H9 (cell line): ENCODE measurements at regions not wholly inside any gene's neighbourhood (a gene's known extent, or its start where the extent isn't known, plus 50 kb on each side); places are given as distances from the start of the nearest gene placed in this dataset.

Experiments used
- DNase-seq: peaks from one replicate; pipeline ENCODE4 v3.0.0-alpha.2; 2017
- H2AFZ ChIP-seq: one replicate; pipeline ENCODE4 v1.6.1; 2013; ENCODE audit warnings: mild to moderate bottlenecking, low read length, control low read depth, moderate library complexity
- H2AK5ac ChIP-seq: 2 replicates; pipeline ENCODE4 v1.6.1; 2013; ENCODE audit warnings: low read length, control low read depth, mixed read lengths; ENCODE audit not compliant: insufficient read length
- H2BK120ac ChIP-seq: one replicate; pipeline ENCODE4 v1.6.1; 2013; ENCODE audit warnings: low read depth, mild to moderate bottlenecking, low read length, control low read depth, inconsistent platforms; ENCODE audit not compliant: poor library complexity, severe bottlenecking
- H2BK12ac ChIP-seq: 2 replicates; pipeline ENCODE4 v1.6.1; 2013; ENCODE audit warnings: low read length, control low read depth, mixed read lengths, low read depth; ENCODE audit not compliant: insufficient read length
- H2BK15ac ChIP-seq: 2 replicates; pipeline ENCODE4 v1.6.1; 2013; ENCODE audit warnings: low read depth, low read length, control low read depth
- H2BK20ac ChIP-seq: one replicate; pipeline ENCODE4 v1.6.1; 2013; ENCODE audit warnings: low read depth, mild to moderate bottlenecking, low read length, control low read depth, inconsistent platforms; ENCODE audit not compliant: poor library complexity, severe bottlenecking
- H2BK5ac ChIP-seq: 2 replicates; pipeline ENCODE4 v1.6.1; 2013; ENCODE audit warnings: low read length, control low read depth, mixed read lengths; ENCODE audit not compliant: insufficient read length
- H3K14ac ChIP-seq: 2 replicates; pipeline ENCODE4 v1.6.1; 2013; ENCODE audit warnings: low read length, control low read depth; ENCODE audit not compliant: insufficient read depth
- H3K18ac ChIP-seq: 2 replicates; pipeline ENCODE4 v1.6.1; 2013; ENCODE audit warnings: low read depth, mild to moderate bottlenecking, mixed read lengths, low read length, control low read depth; ENCODE audit not compliant: insufficient read length
- H3K23ac ChIP-seq: 2 replicates; pipeline ENCODE4 v1.6.1; 2013; ENCODE audit warnings: low read length, control low read depth, mixed read lengths, low read depth; ENCODE audit not compliant: insufficient read length
- H3K23me2 ChIP-seq: 2 replicates; pipeline ENCODE4 v1.6.1; 2013; ENCODE audit warnings: low read depth, mild to moderate bottlenecking, mixed read lengths, low read length, control low read depth; ENCODE audit not compliant: insufficient read length, poor library complexity, severe bottlenecking
- H3K27ac ChIP-seq: 2 replicates; pipeline ENCODE4 v1.5.1; 2013; ENCODE audit warnings: low read length, control low read depth, mixed read lengths, low read depth; ENCODE audit not compliant: insufficient read length
- H3K27me3 ChIP-seq: 2 replicates; pipeline ENCODE4 v1.6.1; 2013; ENCODE audit warnings: low read length, control low read depth, inconsistent platforms; ENCODE audit not compliant: insufficient read depth
- H3K4ac ChIP-seq: 2 replicates; pipeline ENCODE4 v1.6.1; 2013; ENCODE audit warnings: low read depth, mild to moderate bottlenecking, control low read depth, inconsistent platforms, low read length, moderate library complexity
- H3K4me1 ChIP-seq: 2 replicates; pipeline ENCODE4 v1.6.1; 2013; ENCODE audit warnings: low read length, control low read depth, inconsistent platforms; ENCODE audit not compliant: insufficient read depth
- H3K4me2 ChIP-seq: 2 replicates; pipeline ENCODE4 v1.6.1; 2013; ENCODE audit warnings: low read length, control low read depth, mixed read lengths; ENCODE audit not compliant: insufficient read length, insufficient read depth
- H3K56ac ChIP-seq: 2 replicates; pipeline ENCODE4 v1.6.1; 2013; ENCODE audit warnings: low read depth, mild to moderate bottlenecking, mixed read lengths, low read length, control low read depth; ENCODE audit not compliant: insufficient read length
- H3K79me1 ChIP-seq: 2 replicates; pipeline ENCODE4 v1.6.1; 2013; ENCODE audit warnings: low read depth, mild to moderate bottlenecking, moderate library complexity, low read length, control low read depth, inconsistent platforms; ENCODE audit not compliant: insufficient read depth, poor library complexity, severe bottlenecking
- H3K79me2 ChIP-seq: 2 replicates; pipeline ENCODE4 v1.6.1; 2013; ENCODE audit warnings: low read length, control low read depth, inconsistent platforms; ENCODE audit not compliant: insufficient read depth
- H3K9ac ChIP-seq: 2 replicates; pipeline ENCODE4 v1.6.1; 2013; ENCODE audit warnings: low read length, control low read depth, mixed read lengths; ENCODE audit not compliant: insufficient read length; ENCODE audit errors: extremely low read depth
- H3K9me3 ChIP-seq: one replicate; pipeline ENCODE4 v1.6.1; 2013; ENCODE audit warnings: low read depth, low read length, inconsistent platforms; ENCODE audit not compliant: control insufficient read depth
- H3T11ph ChIP-seq: one replicate; pipeline ENCODE4 v1.6.1; 2013; ENCODE audit warnings: mild to moderate bottlenecking, low read length, control low read depth, inconsistent platforms
- H4K20me1 ChIP-seq: one replicate; pipeline ENCODE4 v1.6.1; 2013; ENCODE audit not compliant: control insufficient read depth, insufficient read length, insufficient read depth
- H4K5ac ChIP-seq: 2 replicates; pipeline ENCODE4 v1.6.1; 2013; ENCODE audit warnings: low read depth, mild to moderate bottlenecking, mixed read lengths, low read length, control low read depth; ENCODE audit not compliant: insufficient read length
- H4K8ac ChIP-seq: replicated peaks from 2 replicates; pipeline ENCODE4 v1.6.1; 2013; ENCODE audit warnings: low read length, control low read depth, mixed read lengths, low read depth; ENCODE audit not compliant: insufficient read length
- H4K91ac ChIP-seq: 2 replicates; pipeline ENCODE4 v1.6.1; 2013; ENCODE audit warnings: low read depth, mild to moderate bottlenecking, moderate library complexity, mixed read lengths, low read length, control low read depth; ENCODE audit not compliant: insufficient read length
- H3K27ac Mint-ChIP-seq, 3 experiments: 2 replicates in 2 of 3; 3 replicates in 1 of 3; pipeline ENCODE4 v1.8.0; 2020 to 2021; ENCODE audit warnings: mixed read lengths in 3 of 3, mild to moderate bottlenecking in 1 of 3, moderate library complexity in 1 of 3
- H3K27me3 Mint-ChIP-seq: 2 replicates; pipeline ENCODE4 v1.8.0; 2021; ENCODE audit warnings: low read depth, mild to moderate bottlenecking, moderate library complexity, mixed read lengths
- H3K36me3 Mint-ChIP-seq, 3 experiments: 2 replicates in 2 of 3; 3 replicates in 1 of 3; pipeline ENCODE4 v1.8.0; 2020 to 2021; ENCODE audit warnings: low read depth in 3 of 3, mixed read lengths in 3 of 3; ENCODE audit not compliant: insufficient read depth in 1 of 3
- H3K4me1 Mint-ChIP-seq, 2 experiments: 2 replicates each; pipeline ENCODE4 v1.8.0; 2020; ENCODE audit warnings: mixed read lengths in 2 of 2
- H3K4me3 Mint-ChIP-seq, 2 experiments: 2 replicates in 1 of 2; 3 replicates in 1 of 2; pipeline ENCODE4 v1.8.0; 2020 to 2021; ENCODE audit warnings: mild to moderate bottlenecking in 2 of 2, mixed read lengths in 2 of 2, moderate library complexity in 1 of 2
- H3K9me3 Mint-ChIP-seq, 2 experiments: 2 replicates in 1 of 2; 3 replicates in 1 of 2; pipeline ENCODE4 v1.8.0; 2020; ENCODE audit warnings: mild to moderate bottlenecking in 2 of 2, mixed read lengths in 2 of 2, moderate library complexity in 1 of 2
- WGBS: extraction: QIAGEN DNeasy Blood & Tissue Kit; methylation state at CpG from one replicate; pipeline ENCODE4 v1.1.7; 2013; ENCODE audit warnings: missing lambda C conversion rate, low lambda C conversion rate, mixed read lengths; ENCODE audit not compliant: insufficient read length; ENCODE audit errors: extremely low coverage; 5-methylcytosine and 5-hydroxymethylcytosine counted together
- TF ChIP-seq, protein P1 (sequence below): fragments of 200-600 bp; sonication (generic); conservative IDR thresholded peaks from 3 replicates; pipeline ENCODE4 v1.8.0; 2021; ENCODE audit warnings: antibody characterized with exemption, mild to moderate bottlenecking

DNA sequence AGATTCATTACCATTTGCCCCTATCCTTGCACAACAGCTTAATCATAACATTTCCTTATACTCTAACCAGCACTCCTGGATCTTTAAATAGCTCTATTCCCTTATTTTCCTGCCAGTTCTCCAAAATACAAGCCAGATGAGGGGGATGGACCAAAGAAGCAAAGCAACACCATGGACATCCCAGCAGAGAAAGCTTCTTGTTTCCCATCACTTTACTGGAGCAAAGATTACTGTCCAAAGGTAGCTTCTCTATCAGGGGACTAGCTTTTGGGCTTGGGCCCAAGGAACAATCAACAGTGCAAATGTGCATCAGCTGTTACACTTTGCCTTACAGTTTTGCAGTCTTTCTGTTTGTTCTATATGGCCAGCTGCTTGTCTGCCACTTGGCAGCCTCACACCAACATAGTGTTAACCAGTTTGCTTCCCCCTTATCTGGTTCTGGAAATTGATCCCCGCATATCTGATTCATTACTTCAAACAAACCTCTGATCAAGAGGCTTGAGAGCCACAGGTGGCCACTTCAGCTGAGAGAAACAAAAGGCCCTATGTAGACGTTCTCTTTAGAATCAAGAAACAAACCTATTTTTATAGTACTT is 814.3 kb downstream of the METTL15 start:
- Histone ChIP-seq H4K5ac (no peak overlapping the region), H3K56ac (no peak overlapping the region), H3K23ac (no peak overlapping the region), H3K27ac (no peak overlapping the region), H3K27me3 (no peaks in the 10 kb centered on the region), H3K79me1 (no peaks in the 10 kb centered on the region), H4K20me1 (no peaks in the 10 kb centered on the region), H2BK20ac (no peak overlapping the region), H3K18ac (no peak overlapping the region), H3K4me2 (no peak overlapping the region), H3K9ac (no peak overlapping the region), H3K23me2 (no peaks in the 10 kb centered on the region), H2BK120ac (no peak overlapping the region), H3K4ac (no peak overlapping the region), H3T11ph (no peak overlapping the region), H2BK5ac (no peak overlapping the region), H4K91ac (no peak overlapping the region), H2AFZ (no peak overlapping the region), H3K14ac (no peak overlapping the region), H4K8ac (no peak overlapping the region), H2AK5ac (no peak overlapping the region), H3K4me1 (no peaks in the 10 kb centered on the region; the same call in 1 of the 2 replicates), H2BK15ac (no peak overlapping the region), H2BK12ac (no peak overlapping the region), H3K9me3 (no peaks in the 10 kb centered on the region), H3K79me2 (no peaks in the 10 kb centered on the region)
- TF ChIP-seq, protein P1, sequence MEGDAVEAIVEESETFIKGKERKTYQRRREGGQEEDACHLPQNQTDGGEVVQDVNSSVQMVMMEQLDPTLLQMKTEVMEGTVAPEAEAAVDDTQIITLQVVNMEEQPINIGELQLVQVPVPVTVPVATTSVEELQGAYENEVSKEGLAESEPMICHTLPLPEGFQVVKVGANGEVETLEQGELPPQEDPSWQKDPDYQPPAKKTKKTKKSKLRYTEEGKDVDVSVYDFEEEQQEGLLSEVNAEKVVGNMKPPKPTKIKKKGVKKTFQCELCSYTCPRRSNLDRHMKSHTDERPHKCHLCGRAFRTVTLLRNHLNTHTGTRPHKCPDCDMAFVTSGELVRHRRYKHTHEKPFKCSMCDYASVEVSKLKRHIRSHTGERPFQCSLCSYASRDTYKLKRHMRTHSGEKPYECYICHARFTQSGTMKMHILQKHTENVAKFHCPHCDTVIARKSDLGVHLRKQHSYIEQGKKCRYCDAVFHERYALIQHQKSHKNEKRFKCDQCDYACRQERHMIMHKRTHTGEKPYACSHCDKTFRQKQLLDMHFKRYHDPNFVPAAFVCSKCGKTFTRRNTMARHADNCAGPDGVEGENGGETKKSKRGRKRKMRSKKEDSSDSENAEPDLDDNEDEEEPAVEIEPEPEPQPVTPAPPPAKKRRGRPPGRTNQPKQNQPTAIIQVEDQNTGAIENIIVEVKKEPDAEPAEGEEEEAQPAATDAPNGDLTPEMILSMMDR = no peak
- no peaks in the 10 kb centered on the region for H3K9me3 Mint-ChIP-seq
- no peaks in the 10 kb centered on the region for H3K36me3 Mint-ChIP-seq
- no peak overlapping the region for H3K4me3 Mint-ChIP-seq
- H3K27me3 Mint-ChIP-seq = no peaks in the 10 kb centered on the region
- no peak for DNase-seq
- no peak overlapping the region for H3K27ac Mint-ChIP-seq
- peaks cover 16 to 24% of the 10 kb centered on the region in 2 experiments for H3K4me1 Mint-ChIP-seq
- WGBS = no CpG with 5 or more reads among the region's 2 CpGs
